ENCODE measurements at regions not wholly inside any gene's neighbourhood (a gene's known extent, or its start where the extent isn't known, plus 50 kb on each side); places are given as distances from the start of the nearest gene placed in this dataset.
A peak's percentile ranks its signal among the peaks of the same experiment; 100 is the strongest.

DNA sequence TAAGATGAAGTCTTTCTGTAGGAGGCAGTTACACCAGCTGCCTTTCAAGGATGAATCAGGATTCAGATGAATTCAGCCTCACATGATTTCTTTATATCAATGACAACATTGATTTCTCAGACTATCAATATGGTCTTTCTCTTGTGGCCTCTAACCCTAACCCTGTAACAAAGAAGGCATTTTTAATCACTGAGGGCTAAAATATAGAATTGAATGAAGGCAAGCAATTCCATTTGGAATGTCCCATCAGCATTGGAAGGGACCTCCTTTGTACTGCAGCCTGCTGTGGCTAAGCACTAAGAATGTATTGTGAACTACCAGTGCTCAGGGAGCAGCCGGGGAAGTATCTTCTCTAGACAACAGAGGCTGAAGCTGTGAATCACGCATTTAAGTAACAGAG is 90.6 kb upstream of the FRMD6 start:
- Histone ChIP-seq H3K9me3 (ENCODE audit: control insufficient read depth, insufficient read depth, low read depth, low read length) (no peaks in the 10 kb centered on the region), H3K4me1 (ENCODE audit: control insufficient read depth, insufficient read depth, low read length) (peaks cover 14% of the 10 kb centered on the region), H3K9ac (ENCODE audit: low read length) (no peak overlapping the region), H3K4me3 (ENCODE audit: low read depth, low read length) (no peak overlapping the region), H3K27ac (ENCODE audit: low read depth, low read length) (no peak overlapping the region), H3K36me3 (ENCODE audit: control insufficient read depth, insufficient read depth, low read length) (no peaks in the 10 kb centered on the region), H3K27me3 (ENCODE audit: control insufficient read depth, insufficient read depth, low read length) (no peaks in the 10 kb centered on the region)

- H3K9ac ChIP-seq (ENCODE audit: low read length) = no peak overlapping the region
- peaks cover 18% of the 10 kb centered on the region for H3K4me1 ChIP-seq (ENCODE audit: control insufficient read depth, insufficient read depth, low read length)
- H3K27ac ChIP-seq (ENCODE audit: low read depth, low read length) = no peak overlapping the region
- no peak overlapping the region for H3K4me3 ChIP-seq (ENCODE audit: low read depth, low read length)
- H3K27me3 ChIP-seq (ENCODE audit: control insufficient read depth, insufficient read depth, low read length) = no peaks in the 10 kb centered on the region
- no peaks in the 10 kb centered on the region for H3K36me3 ChIP-seq (ENCODE audit: control insufficient read depth, insufficient read depth, low read length)
- no peaks in the 10 kb centered on the region for H3K9me3 ChIP-seq (ENCODE audit: control insufficient read depth, insufficient read depth, low read depth, low read length)
Observed at GRCh38 chr14:51562816-51563215, 88.9 kb upstream of the FRMD6 start.

DNA sequence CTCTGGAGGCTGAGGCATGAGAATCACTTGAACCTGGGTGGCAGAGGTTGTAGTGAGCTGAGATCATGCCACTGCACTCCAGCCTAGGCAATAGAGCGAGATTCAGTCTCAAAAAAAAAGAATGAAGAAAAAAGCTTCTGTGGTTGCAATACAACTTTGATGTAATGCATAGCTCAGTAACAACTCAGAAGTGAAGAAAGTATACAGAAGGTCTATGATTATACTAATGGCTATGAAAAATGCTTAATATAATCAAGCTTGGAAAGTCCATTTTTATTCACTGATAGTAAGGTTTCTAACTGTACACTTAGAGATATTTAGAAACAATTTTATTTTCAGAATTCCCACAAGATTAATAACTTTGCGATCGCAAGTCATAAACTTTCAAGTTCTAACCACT is 88.2 kb upstream of the FRMD6 start:
- Histone ChIP-seq H3K9me3 (ENCODE audit: control insufficient read depth, insufficient read depth, low read depth, low read length) (no peaks in the 10 kb centered on the region), H3K9ac (ENCODE audit: low read length) (no peak overlapping the region), H3K27me3 (ENCODE audit: control insufficient read depth, insufficient read depth, low read length) (no peaks in the 10 kb centered on the region), H3K36me3 (ENCODE audit: control insufficient read depth, insufficient read depth, low read length) (no peaks in the 10 kb centered on the region), H3K4me3 (ENCODE audit: low read depth, low read length) (no peak overlapping the region), H3K4me1 (ENCODE audit: control insufficient read depth, insufficient read depth, low read length) (peaks cover 18% of the 10 kb centered on the region), H3K27ac (ENCODE audit: low read depth, low read length) (no peak overlapping the region)

DNA sequence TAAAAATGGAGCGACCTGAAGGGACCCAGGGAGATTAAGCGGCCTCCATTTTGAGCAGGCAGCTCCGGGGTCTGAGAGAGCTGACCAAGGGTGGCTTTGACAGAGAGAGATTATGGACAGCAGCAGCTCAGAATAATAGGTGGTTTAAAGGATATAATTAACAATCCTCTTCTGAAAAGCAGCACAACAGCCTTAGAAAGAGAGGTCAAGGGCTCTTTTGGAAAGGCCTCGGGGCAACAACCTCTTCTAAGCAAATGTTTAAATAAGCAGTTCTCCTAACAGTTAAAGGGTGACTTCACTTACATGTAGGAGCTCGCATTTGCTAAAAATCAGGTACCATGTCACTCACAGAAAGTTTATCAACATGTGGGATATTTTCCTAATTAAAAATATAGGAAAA is 87.2 kb upstream of the FRMD6 start:
- no peaks in the 10 kb centered on the region for H3K36me3 ChIP-seq (ENCODE audit: control insufficient read depth, insufficient read depth, low read length)
- H3K27me3 ChIP-seq (ENCODE audit: control insufficient read depth, insufficient read depth, low read length) = no peaks in the 10 kb centered on the region
- no peaks in the 10 kb centered on the region for H3K9me3 ChIP-seq (ENCODE audit: control insufficient read depth, insufficient read depth, low read depth, low read length)
- no peak overlapping the region for H3K27ac ChIP-seq (ENCODE audit: low read depth, low read length)
- H3K9ac ChIP-seq (ENCODE audit: low read length) = no peak overlapping the region
- H3K4me3 ChIP-seq (ENCODE audit: low read depth, low read length) = no peak overlapping the region
- peaks cover 18% of the 10 kb centered on the region for H3K4me1 ChIP-seq (ENCODE audit: control insufficient read depth, insufficient read depth, low read length)

- Histone ChIP-seq H3K36me3 (ENCODE audit: control insufficient read depth, insufficient read depth, low read length) (no peaks in the 10 kb centered on the region), H3K27ac (ENCODE audit: low read depth, low read length) (no peak overlapping the region)
Observed at GRCh38 chr14:51564986-51565604, 86.6 kb upstream of the FRMD6 start.

GRCh38 chr14:51566831-51567582 is 84.7 kb upstream of the FRMD6 start:
- no peak overlapping the region for H3K9ac ChIP-seq (ENCODE audit: low read length)
- H3K27ac ChIP-seq (ENCODE audit: low read depth, low read length) = no peak overlapping the region
- no peaks in the 10 kb centered on the region for H3K27me3 ChIP-seq (ENCODE audit: control insufficient read depth, insufficient read depth, low read length)
- H3K36me3 ChIP-seq (ENCODE audit: control insufficient read depth, insufficient read depth, low read length) = no peaks in the 10 kb centered on the region
- peaks cover 18% of the 10 kb centered on the region for H3K4me1 ChIP-seq (ENCODE audit: control insufficient read depth, insufficient read depth, low read length)
- H3K9me3 ChIP-seq (ENCODE audit: control insufficient read depth, insufficient read depth, low read depth, low read length) = no peaks in the 10 kb centered on the region
- H3K4me3 ChIP-seq (ENCODE audit: low read depth, low read length) = no peak overlapping the region

More at GRCh38 chr14:51564986-51565604, 86.6 kb upstream of the FRMD6 start:
- no peaks in the 10 kb centered on the region for H3K9me3 ChIP-seq (ENCODE audit: control insufficient read depth, insufficient read depth, low read depth, low read length)
- H3K9ac ChIP-seq (ENCODE audit: low read length) = no peak overlapping the region
- no peaks in the 10 kb centered on the region for H3K27me3 ChIP-seq (ENCODE audit: control insufficient read depth, insufficient read depth, low read length)
- no peak overlapping the region for H3K4me3 ChIP-seq (ENCODE audit: low read depth, low read length)
- H3K4me1 ChIP-seq (ENCODE audit: control insufficient read depth, insufficient read depth, low read length) = peaks cover 18% of the 10 kb centered on the region

DNA sequence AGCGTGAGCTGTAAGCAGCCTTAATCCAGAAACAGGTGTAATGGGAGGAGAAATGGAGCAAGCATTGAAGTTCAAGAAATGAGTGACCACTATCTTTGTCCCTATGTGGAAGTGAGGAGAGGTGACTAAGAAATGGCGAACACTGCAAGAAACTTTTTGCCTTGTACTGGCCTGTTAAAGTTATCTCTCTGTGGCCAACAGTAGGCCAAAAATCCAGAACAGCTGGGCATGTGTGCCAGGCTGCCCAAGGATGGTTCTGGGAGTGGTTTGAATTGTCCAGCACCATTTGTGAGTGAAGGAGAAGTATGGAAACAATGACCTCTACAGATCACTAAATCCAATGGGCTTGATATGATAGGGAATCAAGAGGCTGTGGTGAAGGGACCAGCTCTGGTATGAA is 83.3 kb upstream of the FRMD6 start:
- Histone ChIP-seq H3K27me3 (ENCODE audit: control insufficient read depth, insufficient read depth, low read length) (no peaks in the 10 kb centered on the region), H3K4me1 (ENCODE audit: control insufficient read depth, insufficient read depth, low read length) (peaks cover 18% of the 10 kb centered on the region), H3K4me3 (ENCODE audit: low read depth, low read length) (no peak overlapping the region), H3K9ac (ENCODE audit: low read length) (no peak overlapping the region), H3K36me3 (ENCODE audit: control insufficient read depth, insufficient read depth, low read length) (no peaks in the 10 kb centered on the region), H3K27ac (ENCODE audit: low read depth, low read length) (no peak overlapping the region), H3K9me3 (ENCODE audit: control insufficient read depth, insufficient read depth, low read depth, low read length) (no peaks in the 10 kb centered on the region)

DNA sequence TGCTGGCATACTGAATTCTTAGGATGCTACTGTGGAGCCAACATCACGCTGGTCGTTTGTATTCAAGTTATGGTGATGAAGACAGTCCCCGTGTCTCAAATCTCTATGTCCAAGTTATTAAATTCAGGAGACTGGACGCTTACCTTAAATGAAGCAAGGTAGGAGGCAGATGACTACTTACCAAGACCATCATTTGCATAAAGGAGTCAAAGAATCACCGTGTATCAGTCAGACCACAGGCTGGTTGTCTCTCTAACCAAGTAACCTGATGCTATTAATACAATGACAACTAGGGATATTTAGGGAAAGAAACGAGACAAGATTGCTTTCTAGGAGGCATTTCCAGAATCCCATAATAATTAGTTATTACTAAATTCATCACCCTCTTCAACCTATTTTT is 78.1 kb upstream of the FRMD6 start:
- Histone ChIP-seq H3K27ac (ENCODE audit: low read depth, low read length) (no peak overlapping the region), H3K4me1 (ENCODE audit: control insufficient read depth, insufficient read depth, low read length) (peaks cover 14% of the 10 kb centered on the region; the same call in 1 of the 2 replicates), H3K36me3 (ENCODE audit: control insufficient read depth, insufficient read depth, low read length) (no peaks in the 10 kb centered on the region), H3K9me3 (ENCODE audit: control insufficient read depth, insufficient read depth, low read depth, low read length) (no peaks in the 10 kb centered on the region), H3K4me3 (ENCODE audit: low read depth, low read length) (no peak overlapping the region), H3K9ac (ENCODE audit: low read length) (no peak overlapping the region), H3K27me3 (ENCODE audit: control insufficient read depth, insufficient read depth, low read length) (no peaks in the 10 kb centered on the region)

DNA sequence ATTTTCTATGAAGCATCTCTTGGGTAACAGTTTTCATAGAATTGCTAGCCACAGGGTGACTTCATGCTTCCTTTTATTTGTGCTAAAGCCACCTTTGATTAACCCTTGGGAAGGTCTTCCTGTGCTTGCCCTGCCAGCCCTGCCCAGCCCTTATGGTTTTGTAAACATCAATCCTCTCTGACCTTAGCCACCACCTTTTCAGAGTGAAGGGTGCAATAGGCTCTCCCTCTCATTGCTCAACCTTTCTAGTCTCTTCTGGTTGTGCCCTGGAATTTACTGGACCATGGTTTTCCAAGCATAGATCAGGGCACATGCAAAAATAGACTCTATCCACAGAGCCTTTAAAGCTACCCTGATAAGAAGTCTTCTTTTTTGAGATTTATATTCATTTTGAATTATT is 77.7 kb upstream of the FRMD6 start:
- Histone ChIP-seq H3K27ac (ENCODE audit: low read depth, low read length) (no peak overlapping the region), H3K9me3 (ENCODE audit: control insufficient read depth, insufficient read depth, low read depth, low read length) (no peaks in the 10 kb centered on the region), H3K27me3 (ENCODE audit: control insufficient read depth, insufficient read depth, low read length) (no peaks in the 10 kb centered on the region), H3K4me1 (ENCODE audit: control insufficient read depth, insufficient read depth, low read length) (peaks cover 14% of the 10 kb centered on the region; the same call in 1 of the 2 replicates), H3K4me3 (ENCODE audit: low read depth, low read length) (no peak overlapping the region), H3K9ac (ENCODE audit: low read length) (no peak overlapping the region), H3K36me3 (ENCODE audit: control insufficient read depth, insufficient read depth, low read length) (no peaks in the 10 kb centered on the region)

GRCh38 chr14:51575349-51576116 is 76.2 kb upstream of the FRMD6 start:
- no peaks in the 10 kb centered on the region for H3K9me3 ChIP-seq (ENCODE audit: control insufficient read depth, insufficient read depth, low read depth, low read length)
- no peaks in the 10 kb centered on the region for H3K27me3 ChIP-seq (ENCODE audit: control insufficient read depth, insufficient read depth, low read length)
- H3K36me3 ChIP-seq (ENCODE audit: control insufficient read depth, insufficient read depth, low read length) = no peaks in the 10 kb centered on the region
- peak overlapping the region; percentile 2 for H3K9ac ChIP-seq (ENCODE audit: low read length)
- H3K4me3 ChIP-seq (ENCODE audit: low read depth, low read length) = no peak overlapping the region
- H3K27ac ChIP-seq (ENCODE audit: low read depth, low read length) = no peak overlapping the region
- H3K4me1 ChIP-seq (ENCODE audit: control insufficient read depth, insufficient read depth, low read length) = peaks cover 14% of the 10 kb centered on the region; the same call in 1 of the 2 replicates

DNA sequence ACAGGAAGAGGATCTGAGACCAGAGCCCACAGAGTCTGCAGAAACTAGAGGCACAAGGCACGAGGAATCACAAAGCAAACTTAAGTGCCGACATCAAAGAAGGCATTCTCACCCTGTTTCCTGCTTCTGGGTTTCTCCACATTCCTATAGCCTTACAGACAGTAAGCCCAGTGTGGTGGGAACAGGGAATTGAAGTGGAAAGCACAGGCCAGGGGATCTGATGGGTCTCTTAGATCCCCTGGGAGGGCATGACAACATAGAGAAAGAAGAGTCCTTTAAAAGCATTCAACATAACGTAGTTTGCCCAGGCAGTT is 75.6 kb upstream of the FRMD6 start:
- Histone ChIP-seq H3K4me3 (ENCODE audit: low read depth, low read length) (no peak overlapping the region), H3K9me3 (ENCODE audit: control insufficient read depth, insufficient read depth, low read depth, low read length) (no peaks in the 10 kb centered on the region), H3K27ac (ENCODE audit: low read depth, low read length) (no peak overlapping the region), H3K27me3 (ENCODE audit: control insufficient read depth, insufficient read depth, low read length) (no peaks in the 10 kb centered on the region), H3K36me3 (ENCODE audit: control insufficient read depth, insufficient read depth, low read length) (no peaks in the 10 kb centered on the region), H3K4me1 (ENCODE audit: control insufficient read depth, insufficient read depth, low read length) (peaks cover 14% of the 10 kb centered on the region; the same call in 1 of the 2 replicates), H3K9ac (ENCODE audit: low read length) (no peak overlapping the region)

All from HUES6 (cell line).